H9 (cell line): ENCODE measurements at regions not wholly inside any gene's neighbourhood (a gene's known extent, or its start where the extent isn't known, plus 50 kb on each side); places are given as distances from the start of the nearest gene placed in this dataset.

ENCODE experiments used
- DNase-seq: peaks from one replicate; pipeline ENCODE4 v3.0.0-alpha.2; 2017
- H2AFZ ChIP-seq: one replicate; pipeline ENCODE4 v1.6.1; 2013; ENCODE audit warnings: mild to moderate bottlenecking, low read length, control low read depth, moderate library complexity
- H2AK5ac ChIP-seq: 2 replicates; pipeline ENCODE4 v1.6.1; 2013; ENCODE audit warnings: low read length, control low read depth, mixed read lengths; ENCODE audit not compliant: insufficient read length
- H2BK120ac ChIP-seq: one replicate; pipeline ENCODE4 v1.6.1; 2013; ENCODE audit warnings: low read depth, mild to moderate bottlenecking, low read length, control low read depth, inconsistent platforms; ENCODE audit not compliant: poor library complexity, severe bottlenecking
- H2BK12ac ChIP-seq: 2 replicates; pipeline ENCODE4 v1.6.1; 2013; ENCODE audit warnings: low read length, control low read depth, mixed read lengths, low read depth; ENCODE audit not compliant: insufficient read length
- H2BK15ac ChIP-seq: 2 replicates; pipeline ENCODE4 v1.6.1; 2013; ENCODE audit warnings: low read depth, low read length, control low read depth
- H2BK20ac ChIP-seq: one replicate; pipeline ENCODE4 v1.6.1; 2013; ENCODE audit warnings: low read depth, mild to moderate bottlenecking, low read length, control low read depth, inconsistent platforms; ENCODE audit not compliant: poor library complexity, severe bottlenecking
- H2BK5ac ChIP-seq: 2 replicates; pipeline ENCODE4 v1.6.1; 2013; ENCODE audit warnings: low read length, control low read depth, mixed read lengths; ENCODE audit not compliant: insufficient read length
- H3K14ac ChIP-seq: 2 replicates; pipeline ENCODE4 v1.6.1; 2013; ENCODE audit warnings: low read length, control low read depth; ENCODE audit not compliant: insufficient read depth
- H3K18ac ChIP-seq: 2 replicates; pipeline ENCODE4 v1.6.1; 2013; ENCODE audit warnings: low read depth, mild to moderate bottlenecking, mixed read lengths, low read length, control low read depth; ENCODE audit not compliant: insufficient read length
- H3K23ac ChIP-seq: 2 replicates; pipeline ENCODE4 v1.6.1; 2013; ENCODE audit warnings: low read length, control low read depth, mixed read lengths, low read depth; ENCODE audit not compliant: insufficient read length
- H3K23me2 ChIP-seq: 2 replicates; pipeline ENCODE4 v1.6.1; 2013; ENCODE audit warnings: low read depth, mild to moderate bottlenecking, mixed read lengths, low read length, control low read depth; ENCODE audit not compliant: insufficient read length, poor library complexity, severe bottlenecking
- H3K27ac ChIP-seq: 2 replicates; pipeline ENCODE4 v1.5.1; 2013; ENCODE audit warnings: low read length, control low read depth, mixed read lengths, low read depth; ENCODE audit not compliant: insufficient read length
- H3K27me3 ChIP-seq: 2 replicates; pipeline ENCODE4 v1.6.1; 2013; ENCODE audit warnings: low read length, control low read depth, inconsistent platforms; ENCODE audit not compliant: insufficient read depth
- H3K4ac ChIP-seq: 2 replicates; pipeline ENCODE4 v1.6.1; 2013; ENCODE audit warnings: low read depth, mild to moderate bottlenecking, control low read depth, inconsistent platforms, low read length, moderate library complexity
- H3K4me1 ChIP-seq: 2 replicates; pipeline ENCODE4 v1.6.1; 2013; ENCODE audit warnings: low read length, control low read depth, inconsistent platforms; ENCODE audit not compliant: insufficient read depth
- H3K4me2 ChIP-seq: 2 replicates; pipeline ENCODE4 v1.6.1; 2013; ENCODE audit warnings: low read length, control low read depth, mixed read lengths; ENCODE audit not compliant: insufficient read length, insufficient read depth
- H3K56ac ChIP-seq: 2 replicates; pipeline ENCODE4 v1.6.1; 2013; ENCODE audit warnings: low read depth, mild to moderate bottlenecking, mixed read lengths, low read length, control low read depth; ENCODE audit not compliant: insufficient read length
- H3K79me1 ChIP-seq: 2 replicates; pipeline ENCODE4 v1.6.1; 2013; ENCODE audit warnings: low read depth, mild to moderate bottlenecking, moderate library complexity, low read length, control low read depth, inconsistent platforms; ENCODE audit not compliant: insufficient read depth, poor library complexity, severe bottlenecking
- H3K79me2 ChIP-seq: 2 replicates; pipeline ENCODE4 v1.6.1; 2013; ENCODE audit warnings: low read length, control low read depth, inconsistent platforms; ENCODE audit not compliant: insufficient read depth
- H3K9ac ChIP-seq: 2 replicates; pipeline ENCODE4 v1.6.1; 2013; ENCODE audit warnings: low read length, control low read depth, mixed read lengths; ENCODE audit not compliant: insufficient read length; ENCODE audit errors: extremely low read depth
- H3K9me3 ChIP-seq: one replicate; pipeline ENCODE4 v1.6.1; 2013; ENCODE audit warnings: low read depth, low read length, inconsistent platforms; ENCODE audit not compliant: control insufficient read depth
- H3T11ph ChIP-seq: one replicate; pipeline ENCODE4 v1.6.1; 2013; ENCODE audit warnings: mild to moderate bottlenecking, low read length, control low read depth, inconsistent platforms
- H4K20me1 ChIP-seq: one replicate; pipeline ENCODE4 v1.6.1; 2013; ENCODE audit not compliant: control insufficient read depth, insufficient read length, insufficient read depth
- H4K5ac ChIP-seq: 2 replicates; pipeline ENCODE4 v1.6.1; 2013; ENCODE audit warnings: low read depth, mild to moderate bottlenecking, mixed read lengths, low read length, control low read depth; ENCODE audit not compliant: insufficient read length
- H4K8ac ChIP-seq: replicated peaks from 2 replicates; pipeline ENCODE4 v1.6.1; 2013; ENCODE audit warnings: low read length, control low read depth, mixed read lengths, low read depth; ENCODE audit not compliant: insufficient read length
- H4K91ac ChIP-seq: 2 replicates; pipeline ENCODE4 v1.6.1; 2013; ENCODE audit warnings: low read depth, mild to moderate bottlenecking, moderate library complexity, mixed read lengths, low read length, control low read depth; ENCODE audit not compliant: insufficient read length
- H3K27ac Mint-ChIP-seq, 3 experiments: 2 replicates in 2 of 3; 3 replicates in 1 of 3; pipeline ENCODE4 v1.8.0; 2020 to 2021; ENCODE audit warnings: mixed read lengths in 3 of 3, mild to moderate bottlenecking in 1 of 3, moderate library complexity in 1 of 3
- H3K27me3 Mint-ChIP-seq: 2 replicates; pipeline ENCODE4 v1.8.0; 2021; ENCODE audit warnings: low read depth, mild to moderate bottlenecking, moderate library complexity, mixed read lengths
- H3K36me3 Mint-ChIP-seq, 3 experiments: 2 replicates in 2 of 3; 3 replicates in 1 of 3; pipeline ENCODE4 v1.8.0; 2020 to 2021; ENCODE audit warnings: low read depth in 3 of 3, mixed read lengths in 3 of 3; ENCODE audit not compliant: insufficient read depth in 1 of 3
- H3K4me1 Mint-ChIP-seq, 2 experiments: 2 replicates each; pipeline ENCODE4 v1.8.0; 2020; ENCODE audit warnings: mixed read lengths in 2 of 2
- H3K4me3 Mint-ChIP-seq, 2 experiments: 2 replicates in 1 of 2; 3 replicates in 1 of 2; pipeline ENCODE4 v1.8.0; 2020 to 2021; ENCODE audit warnings: mild to moderate bottlenecking in 2 of 2, mixed read lengths in 2 of 2, moderate library complexity in 1 of 2
- H3K9me3 Mint-ChIP-seq, 2 experiments: 2 replicates in 1 of 2; 3 replicates in 1 of 2; pipeline ENCODE4 v1.8.0; 2020; ENCODE audit warnings: mild to moderate bottlenecking in 2 of 2, mixed read lengths in 2 of 2, moderate library complexity in 1 of 2
- TF ChIP-seq, protein P1 (sequence below): fragments of 200-600 bp; sonication (generic); conservative IDR thresholded peaks from 3 replicates; pipeline ENCODE4 v1.8.0; 2021; ENCODE audit warnings: antibody characterized with exemption, mild to moderate bottlenecking

DNA sequence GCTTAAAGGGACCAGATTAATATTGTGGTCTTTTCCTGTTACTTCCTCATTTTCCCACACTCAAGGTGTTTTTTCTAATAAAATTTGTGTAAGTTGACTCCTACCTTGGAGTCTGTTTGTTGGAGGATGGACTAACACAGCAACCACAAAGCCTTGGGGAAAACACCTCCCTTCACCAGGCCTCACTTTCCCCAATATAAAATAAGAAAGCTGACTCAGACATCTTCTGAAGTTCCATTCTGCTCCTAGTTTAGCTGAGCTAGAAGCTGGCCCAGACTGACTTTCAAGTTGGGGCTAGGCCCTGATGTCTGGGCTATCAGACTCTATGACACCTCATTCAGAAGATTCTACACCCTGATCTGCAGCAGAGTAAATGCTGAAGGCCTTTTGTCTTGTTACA is 73.0 kb upstream of the ADRB1 start:
- Histone ChIP-seq H2AFZ (no peak overlapping the region), H4K8ac (no peak overlapping the region), H3K4ac (no peak overlapping the region), H3K9me3 (no peaks in the 10 kb centered on the region), H3K4me2 (no peak overlapping the region), H3T11ph (no peak overlapping the region), H3K18ac (no peak overlapping the region), H2BK120ac (no peak overlapping the region), H3K56ac (no peak overlapping the region), H3K14ac (no peak overlapping the region), H2BK20ac (no peak overlapping the region), H4K20me1 (no peaks in the 10 kb centered on the region), H4K5ac (no peak overlapping the region), H4K91ac (no peak overlapping the region), H3K79me2 (no peaks in the 10 kb centered on the region), H3K27ac (no peak overlapping the region), H3K23me2 (no peaks in the 10 kb centered on the region), H2AK5ac (no peak overlapping the region), H3K27me3 (no peaks in the 10 kb centered on the region), H2BK12ac (no peak overlapping the region), H3K4me1 (no peaks in the 10 kb centered on the region), H3K9ac (no peak overlapping the region), H3K23ac (no peak overlapping the region), H2BK5ac (no peak overlapping the region), H2BK15ac (no peak overlapping the region), H3K79me1 (no peaks in the 10 kb centered on the region)
- peaks cover 12 to 16% of the 10 kb centered on the region in 2 experiments for H3K9me3 Mint-ChIP-seq
- peaks cover 6 to 12% of the 10 kb centered on the region in 2 experiments; a peak in 2 of 4 replicates for H3K4me1 Mint-ChIP-seq
- H3K4me3 Mint-ChIP-seq = no peak overlapping the region
- no peaks in the 10 kb centered on the region; the same call in 1 of the 2 replicates for H3K27me3 Mint-ChIP-seq
- no peak for DNase-seq
- no peak overlapping the region for H3K27ac Mint-ChIP-seq
- H3K36me3 Mint-ChIP-seq = peaks cover 3 to 25% (median 9%) of the 10 kb centered on the region in 3 experiments
- TF ChIP-seq, protein P1, sequence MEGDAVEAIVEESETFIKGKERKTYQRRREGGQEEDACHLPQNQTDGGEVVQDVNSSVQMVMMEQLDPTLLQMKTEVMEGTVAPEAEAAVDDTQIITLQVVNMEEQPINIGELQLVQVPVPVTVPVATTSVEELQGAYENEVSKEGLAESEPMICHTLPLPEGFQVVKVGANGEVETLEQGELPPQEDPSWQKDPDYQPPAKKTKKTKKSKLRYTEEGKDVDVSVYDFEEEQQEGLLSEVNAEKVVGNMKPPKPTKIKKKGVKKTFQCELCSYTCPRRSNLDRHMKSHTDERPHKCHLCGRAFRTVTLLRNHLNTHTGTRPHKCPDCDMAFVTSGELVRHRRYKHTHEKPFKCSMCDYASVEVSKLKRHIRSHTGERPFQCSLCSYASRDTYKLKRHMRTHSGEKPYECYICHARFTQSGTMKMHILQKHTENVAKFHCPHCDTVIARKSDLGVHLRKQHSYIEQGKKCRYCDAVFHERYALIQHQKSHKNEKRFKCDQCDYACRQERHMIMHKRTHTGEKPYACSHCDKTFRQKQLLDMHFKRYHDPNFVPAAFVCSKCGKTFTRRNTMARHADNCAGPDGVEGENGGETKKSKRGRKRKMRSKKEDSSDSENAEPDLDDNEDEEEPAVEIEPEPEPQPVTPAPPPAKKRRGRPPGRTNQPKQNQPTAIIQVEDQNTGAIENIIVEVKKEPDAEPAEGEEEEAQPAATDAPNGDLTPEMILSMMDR = no peak
